Activated CD8-positive, alpha-beta T cell treated with anti-CD3 and anti-CD28 coated beads, Interleukin-2, amount 10 ng/mL, durations not matched to agents 7 days and 5 days (primary cell): ENCODE measurements at regions not wholly inside any gene's neighbourhood (a gene's known extent, or its start where the extent isn't known, plus 50 kb on each side); places are given as distances from the start of the nearest gene placed in this dataset.

Source experiments
- ATAC-seq: fragments of 150-1000 bp; cut with Tn5 transposase; one replicate; pipeline ENCODE4 v1.10.0; 2021; ENCODE audit warnings: moderate library complexity
- CTCF ChIA-PET: fragments of 350-600 bp; sonication (Branson Sonifier 250); formaldehyde crosslinking; loops from one replicate; lab custom pipeline; 2021; ENCODE audit warnings: antibody characterized with exemption; lab: Charles Lee
- POLR2A ChIA-PET: fragments of 350-600 bp; sonication (Branson Sonifier 250); formaldehyde crosslinking; loops from one replicate; lab custom pipeline; 2021; ENCODE audit warnings: antibody characterized with exemption; lab: Charles Lee
- DNase-seq: peaks from one replicate; pipeline ENCODE4 v3.0.0-alpha.2; 2020
- H3K27ac Mint-ChIP-seq: one replicate; pipeline ENCODE4 v1.8.0; 2021; ENCODE audit warnings: mild to moderate bottlenecking, mixed read lengths
- H3K27me3 Mint-ChIP-seq: one replicate; pipeline ENCODE4 v1.8.0; 2021; ENCODE audit warnings: low read depth, mixed read lengths
- H3K36me3 Mint-ChIP-seq: one replicate; pipeline ENCODE4 v1.8.0; 2021; ENCODE audit warnings: low read depth, mixed read lengths
- H3K4me1 Mint-ChIP-seq: one replicate; pipeline ENCODE4 v1.8.0; 2021; ENCODE audit warnings: low read depth, mixed read lengths
- H3K4me3 Mint-ChIP-seq: one replicate; pipeline ENCODE4 v1.8.0; 2021; ENCODE audit warnings: mild to moderate bottlenecking, mixed read lengths
- H3K9me3 Mint-ChIP-seq: one replicate; pipeline ENCODE4 v1.8.0; 2022; ENCODE audit warnings: mixed read lengths; ENCODE audit not compliant: insufficient read depth

- Mint-ChIP-seq H3K27me3 (peaks cover 10% of the 10 kb centered on the region), H3K27ac (no peak overlapping the region), H3K4me3 (no peak overlapping the region), H3K9me3 (no peaks in the 10 kb centered on the region), H3K36me3 (no peaks in the 10 kb centered on the region), H3K4me1 (peaks cover 17% of the 10 kb centered on the region)
- POLR2A ChIA-PET, result no interaction called here
- no peak for ATAC-seq
- CTCF ChIA-PET, result no interaction called here
- no peak for DNase-seq
Measured at GRCh38 chr15:69853544-69853951, 244.2 kb downstream of the TLE3 start.

GRCh38 chr15:69854001-69854400, 243.7 kb downstream of the TLE3 start:
- H3K9me3 Mint-ChIP-seq, result no peaks in the 10 kb centered on the region
- no peak overlapping the region for H3K4me3 Mint-ChIP-seq
- ATAC-seq (no peak), DNase-seq (no peak)
- peaks cover 7% of the 10 kb centered on the region for H3K27me3 Mint-ChIP-seq
- no peak overlapping the region for H3K27ac Mint-ChIP-seq
- ChIA-PET POLR2A (no interaction called here), CTCF (no interaction called here)
- H3K36me3 Mint-ChIP-seq, result no peaks in the 10 kb centered on the region
- peaks cover 20% of the 10 kb centered on the region for H3K4me1 Mint-ChIP-seq

- H3K4me3 Mint-ChIP-seq, result no peak overlapping the region
- H3K4me1 Mint-ChIP-seq, result peaks cover 20% of the 10 kb centered on the region
- H3K9me3 Mint-ChIP-seq, result no peaks in the 10 kb centered on the region
- DNase-seq (no peak), ATAC-seq (no peak)
- peaks cover 4% of the 10 kb centered on the region for H3K27me3 Mint-ChIP-seq
- ChIA-PET POLR2A (interaction anchor here (0.6 kb wide), 1 partner anchor 629 kb away, joined by 4 read pairs; no protein-coding TSS in a partner anchor), CTCF (no interaction called here)
- H3K36me3 Mint-ChIP-seq, result no peaks in the 10 kb centered on the region
- no peak overlapping the region for H3K27ac Mint-ChIP-seq
Measured at GRCh38 chr15:69854521-69855181, 243.1 kb downstream of the TLE3 start.

- ATAC-seq (no peak), DNase-seq (no peak)
- Mint-ChIP-seq H3K4me3 (no peak overlapping the region), H3K4me1 (peaks cover 20% of the 10 kb centered on the region), H3K9me3 (no peaks in the 10 kb centered on the region), H3K36me3 (no peaks in the 10 kb centered on the region), H3K27ac (no peak overlapping the region), H3K27me3 (peaks cover 7% of the 10 kb centered on the region)
- POLR2A ChIA-PET, result no interaction called here
- CTCF ChIA-PET, result no interaction called here
Measured at GRCh38 chr15:69855258-69856000, 242.3 kb downstream of the TLE3 start.

GRCh38 chr15:69857250-69857649, 240.5 kb downstream of the TLE3 start:
- ChIA-PET CTCF (interaction anchor here (1.2 to 1.4 kb wide), 3 partner anchors 9 to 281 kb away, joined by 3 read pairs; no protein-coding TSS in a partner anchor), POLR2A (no interaction called here)
- ATAC-seq (no peak), DNase-seq (no peak)
- H3K4me3 Mint-ChIP-seq, result no peak overlapping the region
- H3K27ac Mint-ChIP-seq, result no peak overlapping the region
- peaks cover 11% of the 10 kb centered on the region for H3K27me3 Mint-ChIP-seq
- H3K9me3 Mint-ChIP-seq, result no peaks in the 10 kb centered on the region
- no peaks in the 10 kb centered on the region for H3K36me3 Mint-ChIP-seq
- H3K4me1 Mint-ChIP-seq, result peaks cover 20% of the 10 kb centered on the region

- peak overlapping the region; percentile 32 for H3K4me3 Mint-ChIP-seq
- H3K36me3 Mint-ChIP-seq, result no peaks in the 10 kb centered on the region
- peak overlapping the region; percentile 66 for H3K27ac Mint-ChIP-seq
- DNase-seq (peak; percentile 62), ATAC-seq (peak; percentile 82)
- ChIA-PET CTCF (interaction anchor here (1.0 to 1.4 kb wide), 4 partner anchors 9 to 281 kb away, joined by 3 read pairs; no protein-coding TSS in a partner anchor), POLR2A (no interaction called here)
- peaks cover 23% of the 10 kb centered on the region for H3K4me1 Mint-ChIP-seq
- no peaks in the 10 kb centered on the region for H3K9me3 Mint-ChIP-seq
- peaks cover 11% of the 10 kb centered on the region for H3K27me3 Mint-ChIP-seq
Measured at GRCh38 chr15:69857686-69858391, 239.9 kb downstream of the TLE3 start.

- Mint-ChIP-seq H3K4me1 (peaks cover 28% of the 10 kb centered on the region), H3K4me3 (no peak overlapping the region), H3K9me3 (no peaks in the 10 kb centered on the region), H3K27ac (peak overlapping the region; percentile 16), H3K36me3 (no peaks in the 10 kb centered on the region), H3K27me3 (peaks cover 8% of the 10 kb centered on the region)
- no peak for DNase-seq
- no peak for ATAC-seq
- CTCF ChIA-PET, result interaction anchor here (1.0 kb wide), 1 partner anchor 9 kb away, joined by 3 read pairs; no protein-coding TSS in a partner anchor
- POLR2A ChIA-PET, result no interaction called here
Measured at GRCh38 chr15:69858456-69858855, 239.3 kb downstream of the TLE3 start.

- Mint-ChIP-seq H3K27ac (no peak overlapping the region), H3K4me3 (no peak overlapping the region), H3K4me1 (peaks cover 28% of the 10 kb centered on the region), H3K9me3 (no peaks in the 10 kb centered on the region), H3K36me3 (no peaks in the 10 kb centered on the region), H3K27me3 (peaks cover 8% of the 10 kb centered on the region)
- ChIA-PET CTCF (no interaction called here), POLR2A (no interaction called here)
- DNase-seq (no peak), ATAC-seq (no peak)
Measured at GRCh38 chr15:69859866-69860265, 237.9 kb downstream of the TLE3 start.

GRCh38 chr15:69860321-69860720, 237.4 kb downstream of the TLE3 start:
- no peak for DNase-seq
- Mint-ChIP-seq H3K36me3 (no peaks in the 10 kb centered on the region), H3K27ac (no peak overlapping the region), H3K4me3 (no peak overlapping the region), H3K9me3 (no peaks in the 10 kb centered on the region), H3K4me1 (peaks cover 28% of the 10 kb centered on the region), H3K27me3 (peaks cover 8% of the 10 kb centered on the region)
- no peak for ATAC-seq
- ChIA-PET POLR2A (no interaction called here), CTCF (no interaction called here)

- no peak for ATAC-seq
- H3K27ac Mint-ChIP-seq, result no peak overlapping the region
- no peak overlapping the region for H3K4me3 Mint-ChIP-seq
- H3K36me3 Mint-ChIP-seq, result no peaks in the 10 kb centered on the region
- ChIA-PET POLR2A (no interaction called here), CTCF (no interaction called here)
- H3K27me3 Mint-ChIP-seq, result peaks cover 8% of the 10 kb centered on the region
- H3K4me1 Mint-ChIP-seq, result peaks cover 28% of the 10 kb centered on the region
- no peaks in the 10 kb centered on the region for H3K9me3 Mint-ChIP-seq
- no peak for DNase-seq
Measured at GRCh38 chr15:69860921-69861320, 236.8 kb downstream of the TLE3 start.

GRCh38 chr15:69861331-69862171, 236.2 kb downstream of the TLE3 start:
- peaks cover 28% of the 10 kb centered on the region for H3K4me1 Mint-ChIP-seq

More at GRCh38 chr15:69861331-69862171, 236.2 kb downstream of the TLE3 start:
- ATAC-seq (no peak), DNase-seq (no peak)
- CTCF ChIA-PET, result no interaction called here
- Mint-ChIP-seq H3K4me3 (no peak overlapping the region), H3K27me3 (peaks cover 8% of the 10 kb centered on the region), H3K9me3 (no peaks in the 10 kb centered on the region), H3K36me3 (no peaks in the 10 kb centered on the region), H3K27ac (no peak overlapping the region)
- POLR2A ChIA-PET, result no interaction called here
